HEK293T (cell line): ENCODE measurements at regions not wholly inside any gene's neighbourhood (a gene's known extent, or its start where the extent isn't known, plus 50 kb on each side); places are given as distances from the start of the nearest gene placed in this dataset.

ENCODE experiments used
- CTCF ChIA-PET: fragments of 350-600 bp; formaldehyde crosslinking; extraction: SDS; loops from one replicate; lab custom pipeline; 2021; ENCODE audit warnings: antibody characterized with exemption, inconsistent platforms; lab: Yijun Ruan, JAX
- POLR2A ChIA-PET: fragments of 350-600 bp; formaldehyde crosslinking; extraction: SDS; loops from one replicate; lab custom pipeline; 2020; ENCODE audit warnings: antibody characterized with exemption, inconsistent platforms; lab: Yijun Ruan, JAX
- DNase-seq: peaks from one replicate; pipeline ENCODE4 v3.0.0; 2012; ENCODE audit warnings: mixed read lengths; ENCODE audit errors: extremely low spot score
- ARNT ChIP-seq: fragments of 450-650 bp; IDR thresholded peaks from 2 replicates; pipeline ENCODE4 v1.6.1; 2017; ENCODE audit warnings: mild to moderate bottlenecking
- BHLHE40 ChIP-seq: fragments of 450-650 bp; IDR thresholded peaks from 2 replicates; pipeline ENCODE4 v1.6.1; 2016; ENCODE audit warnings: mild to moderate bottlenecking, moderate library complexity, borderline replicate concordance
- CTBP1 ChIP-seq: fragments of 450-650 bp; IDR thresholded peaks from 2 replicates; pipeline ENCODE4 v1.6.1; 2016; ENCODE audit warnings: borderline replicate concordance
- ELF4 ChIP-seq: fragments of 450-650 bp; IDR thresholded peaks from 2 replicates; pipeline ENCODE4 v1.6.1; 2017; ENCODE audit warnings: antibody characterized with exemption
- FOXA1 ChIP-seq: fragments of 450-650 bp; IDR thresholded peaks from 2 replicates; pipeline ENCODE4 v1.6.1; 2016; ENCODE audit warnings: mild to moderate bottlenecking
- FOXK2 ChIP-seq: fragments of 450-650 bp; IDR thresholded peaks from 2 replicates; pipeline ENCODE4 v1.6.1; 2016; ENCODE audit warnings: mild to moderate bottlenecking
- FOXM1 ChIP-seq: fragments of 450-650 bp; IDR thresholded peaks from 2 replicates; pipeline ENCODE4 v1.6.1; 2017; ENCODE audit warnings: mild to moderate bottlenecking, borderline replicate concordance
- HDGF ChIP-seq: fragments of 450-650 bp; IDR thresholded peaks from 2 replicates; pipeline ENCODE4 v1.6.1; 2017; ENCODE audit warnings: antibody characterized with exemption, borderline replicate concordance
- L3MBTL2 ChIP-seq: fragments of 450-650 bp; conservative IDR thresholded peaks from 2 replicates; pipeline ENCODE4 v1.6.1; 2016; ENCODE audit warnings: mild to moderate bottlenecking
- LEF1 ChIP-seq: fragments of 450-650 bp; IDR thresholded peaks from 2 replicates; pipeline ENCODE4 v1.6.1; 2017; ENCODE audit warnings: mild to moderate bottlenecking, borderline replicate concordance
- NFRKB ChIP-seq: fragments of 450-650 bp; IDR thresholded peaks from 2 replicates; pipeline ENCODE4 v1.6.1; 2016; ENCODE audit warnings: mild to moderate bottlenecking, moderate library complexity
- SP1 ChIP-seq: fragments of 450-650 bp; IDR thresholded peaks from 2 replicates; pipeline ENCODE4 v1.6.1; 2017
- SUZ12 ChIP-seq: fragments of 450-650 bp; IDR thresholded peaks from 2 replicates; pipeline ENCODE4 v1.6.1; 2016; ENCODE audit warnings: mild to moderate bottlenecking
- TARDBP ChIP-seq: fragments of 450-650 bp; IDR thresholded peaks from 2 replicates; pipeline ENCODE4 v1.6.1; 2016
- ZNF384 ChIP-seq: fragments of 450-650 bp; IDR thresholded peaks from 2 replicates; pipeline ENCODE4 v1.6.1; 2016
- TF ChIP-seq, protein P1 (sequence below): fragments of 450-650 bp; IDR thresholded peaks from 2 replicates; pipeline ENCODE4 v1.6.1; 2016

DNA sequence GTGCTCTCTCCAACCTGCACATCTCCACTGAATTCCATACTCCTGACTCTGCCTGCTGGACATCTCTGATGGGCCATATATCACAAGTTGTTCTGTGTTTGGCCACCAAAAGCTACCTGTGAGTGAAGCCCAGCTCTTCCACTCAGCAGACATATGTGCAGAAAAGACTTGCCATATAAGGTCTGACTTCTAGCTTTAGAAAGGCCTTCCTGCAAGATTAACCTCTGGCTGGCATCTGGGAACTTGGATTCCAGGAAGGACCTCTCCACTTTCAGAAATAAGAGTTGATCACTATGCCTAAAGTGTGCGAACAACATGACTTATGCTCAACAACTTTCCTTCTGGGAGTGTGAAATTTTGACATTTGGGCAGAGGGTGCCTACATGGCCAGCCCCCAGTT lies 113.7 kb downstream of the TNFAIP3 start:
- ChIA-PET POLR2A (no interaction called here), CTCF (interaction anchor here (2.1 kb wide), 1 partner anchor 24 kb away, joined by 8 read pairs; no protein-coding TSS in a partner anchor)
- no peak for DNase-seq
- TF ChIP-seq NFRKB, result no peak
- no peak for TF ChIP-seq FOXM1
- TF ChIP-seq FOXA1, result no peak
- no peak for TF ChIP-seq BHLHE40
- no peak for TF ChIP-seq SUZ12
- TF ChIP-seq TARDBP, result no peak
- no peak for TF ChIP-seq HDGF
- TF ChIP-seq ZNF384, result no peak
- no peak for TF ChIP-seq CTBP1
- TF ChIP-seq ELF4, result no peak
- TF ChIP-seq LEF1, result no peak
- TF ChIP-seq ARNT, result no peak
- TF ChIP-seq, protein P1, sequence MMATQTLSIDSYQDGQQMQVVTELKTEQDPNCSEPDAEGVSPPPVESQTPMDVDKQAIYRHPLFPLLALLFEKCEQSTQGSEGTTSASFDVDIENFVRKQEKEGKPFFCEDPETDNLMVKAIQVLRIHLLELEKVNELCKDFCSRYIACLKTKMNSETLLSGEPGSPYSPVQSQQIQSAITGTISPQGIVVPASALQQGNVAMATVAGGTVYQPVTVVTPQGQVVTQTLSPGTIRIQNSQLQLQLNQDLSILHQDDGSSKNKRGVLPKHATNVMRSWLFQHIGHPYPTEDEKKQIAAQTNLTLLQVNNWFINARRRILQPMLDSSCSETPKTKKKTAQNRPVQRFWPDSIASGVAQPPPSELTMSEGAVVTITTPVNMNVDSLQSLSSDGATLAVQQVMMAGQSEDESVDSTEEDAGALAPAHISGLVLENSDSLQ, result no peak
- no peak for TF ChIP-seq SP1
- TF ChIP-seq FOXK2, result no peak
- TF ChIP-seq L3MBTL2, result no peak

DNA sequence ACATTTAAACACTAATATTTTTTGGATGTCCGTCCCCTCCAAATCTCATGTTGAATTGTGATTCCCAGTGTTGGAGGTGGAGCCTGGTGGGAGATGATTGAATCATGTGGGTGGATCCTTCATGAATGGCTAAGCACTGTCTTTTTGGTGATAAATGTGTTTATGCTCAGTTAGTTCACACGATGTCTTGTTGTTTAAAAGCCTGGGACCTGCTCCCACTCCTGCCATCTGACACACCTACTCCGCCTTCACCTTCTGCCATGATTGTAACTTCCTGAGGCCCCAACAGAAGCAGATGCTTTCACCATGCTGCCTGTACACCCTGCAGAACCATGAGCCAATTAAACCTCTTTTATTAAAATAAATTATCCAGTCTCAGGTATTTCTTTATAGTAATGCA lies 114.7 kb downstream of the TNFAIP3 start:
- ChIA-PET CTCF (interaction anchor here (0.6 kb wide), 1 partner anchor 11 kb away, joined by 3 read pairs; no protein-coding TSS in a partner anchor), POLR2A (no interaction called here)
- TF ChIP-seq L3MBTL2 (no peak), SP1 (no peak), SUZ12 (no peak)
- TF ChIP-seq, protein P1, result no peak
- DNase-seq, result no peak

DNA sequence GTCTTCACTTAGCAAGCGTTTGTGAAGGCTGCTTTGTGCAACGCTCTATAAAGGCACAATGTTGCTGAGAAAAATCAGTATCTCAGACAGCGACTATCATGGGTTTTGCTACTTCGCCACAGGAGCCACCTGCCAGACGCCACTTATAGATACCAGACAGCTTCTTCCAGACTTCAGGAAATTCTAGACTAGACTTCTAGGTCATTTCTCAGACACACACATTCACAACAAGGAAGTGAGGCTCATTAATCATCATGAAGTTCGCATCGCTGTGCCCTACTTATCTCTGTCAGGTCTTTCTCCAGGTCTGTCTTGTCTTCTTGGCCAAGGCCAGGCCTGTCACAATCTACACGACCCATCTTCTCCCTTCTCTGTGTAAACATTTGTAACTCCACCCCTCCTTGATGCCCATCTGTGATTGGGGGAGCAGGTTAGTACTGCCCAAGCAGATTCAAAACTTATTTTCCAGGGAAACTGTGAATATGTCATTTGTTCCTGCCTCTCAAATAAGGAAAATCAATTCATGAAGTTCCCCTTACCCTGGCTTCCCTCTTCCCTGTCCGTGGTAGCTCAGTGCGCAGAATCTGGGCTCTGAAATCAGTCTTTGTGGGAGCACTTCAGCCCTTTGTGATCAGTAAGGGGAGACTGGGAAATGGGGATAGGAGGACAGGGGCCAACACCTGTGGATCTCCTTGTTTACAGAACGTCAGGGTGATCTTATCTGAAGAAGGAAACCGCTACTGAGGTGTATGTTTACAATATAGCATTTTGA lies 115.5 kb downstream of the TNFAIP3 start:
- TF ChIP-seq NFRKB, result no peak
- no peak for TF ChIP-seq FOXM1
- no peak for TF ChIP-seq HDGF
- no peak for TF ChIP-seq L3MBTL2
- TF ChIP-seq BHLHE40, result no peak
- TF ChIP-seq LEF1, result no peak
- no peak for TF ChIP-seq TARDBP
- TF ChIP-seq SP1, result no peak
- no peak for TF ChIP-seq ELF4
- TF ChIP-seq FOXK2, result no peak
- no peak for TF ChIP-seq ZNF384
- TF ChIP-seq ARNT, result no peak
- TF ChIP-seq SUZ12, result no peak
- no peak for TF ChIP-seq CTBP1
- TF ChIP-seq FOXA1, result no peak
- ChIA-PET POLR2A (interaction anchor here (0.6 kb wide), 1 partner anchor 53 kb away, joined by 3 read pairs; no protein-coding TSS in a partner anchor), CTCF (no interaction called here)
- no peak for DNase-seq

DNA sequence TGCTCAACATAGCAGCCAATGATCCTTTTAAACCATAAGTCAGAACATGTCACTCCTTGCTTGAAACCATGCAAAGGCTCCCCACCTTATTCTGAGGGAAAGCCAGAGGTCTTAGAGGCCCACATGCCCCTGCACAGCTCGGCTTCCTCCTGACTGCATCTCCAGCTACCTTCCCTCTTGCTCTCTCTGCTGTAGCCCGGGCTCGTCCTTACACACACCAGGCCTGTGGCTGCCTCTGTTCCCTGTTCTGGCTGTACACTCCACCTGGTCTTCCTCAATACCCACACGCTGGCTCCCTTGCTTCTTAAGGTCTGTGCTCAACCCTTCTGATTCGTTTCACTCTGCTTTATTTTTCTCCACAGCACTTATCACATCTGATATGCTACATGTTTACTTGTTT lies 116.2 kb downstream of the TNFAIP3 start:
- ChIA-PET CTCF (no interaction called here), POLR2A (no interaction called here)
- DNase-seq, result no peak
- TF ChIP-seq L3MBTL2 (no peak), BHLHE40 (no peak), SP1 (no peak), LEF1 (no peak), FOXM1 (no peak), CTBP1 (no peak), ELF4 (no peak), TARDBP (no peak), HDGF (no peak), FOXA1 (no peak), SUZ12 (no peak), ZNF384 (no peak)
- TF ChIP-seq, protein P1, result no peak

DNA sequence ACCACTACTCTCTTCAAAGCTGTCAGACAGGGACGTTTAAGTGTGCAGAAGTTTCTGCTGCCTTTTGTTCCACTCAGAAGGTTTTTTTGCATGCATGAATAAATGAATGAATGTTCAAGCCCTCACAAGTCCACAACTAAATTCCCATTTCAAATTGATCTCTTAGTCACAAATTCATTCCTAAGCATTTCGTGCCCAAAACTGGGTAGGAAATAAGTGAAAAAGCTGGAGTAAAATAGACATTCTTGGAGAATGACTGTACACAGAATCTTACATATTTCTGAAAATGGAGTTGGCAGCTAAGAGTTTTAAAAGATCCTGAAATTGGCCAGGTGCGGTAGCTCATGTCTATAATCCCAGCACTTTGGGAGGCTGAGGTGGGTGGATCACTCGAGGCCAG lies 117.6 kb downstream of the PERP start:
- CTCF ChIA-PET, result interaction anchor here (0.6 kb wide), 1 partner anchor 124 kb away, joined by 3 read pairs; no protein-coding TSS in a partner anchor
- DNase-seq, result no peak
- TF ChIP-seq SP1, result no peak
- POLR2A ChIA-PET, result no interaction called here

DNA sequence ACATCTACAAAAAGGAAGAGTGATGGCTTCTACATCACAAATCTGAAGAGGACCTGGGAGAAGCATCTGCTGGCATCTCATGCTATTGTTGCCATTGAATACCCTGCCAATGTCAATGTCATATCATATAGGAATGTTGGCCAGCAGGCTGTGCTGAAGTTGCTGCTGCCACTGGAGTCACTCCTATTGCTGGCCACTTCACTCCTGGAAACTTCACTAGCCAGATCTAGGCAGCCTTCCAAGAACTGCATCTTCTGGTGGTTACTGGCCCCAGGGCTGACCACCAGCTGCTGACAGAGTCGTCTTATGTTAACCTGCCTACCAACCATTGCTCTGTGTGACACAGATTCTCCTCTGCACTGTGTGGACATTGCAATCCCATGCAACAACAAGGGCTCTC lies 111.8 kb downstream of the PERP start:
- no peak for DNase-seq
- no peak for TF ChIP-seq SUZ12
- CTCF ChIA-PET, result no interaction called here
- POLR2A ChIA-PET, result no interaction called here
